NCI-H748 treated with DMSO at 0.1 percent for 48 hours (cell line): ENCODE measurements at regions not wholly inside any gene's neighbourhood (a gene's known extent, or its start where the extent isn't known, plus 50 kb on each side); places are given as distances from the start of the nearest gene placed in this dataset.
"Not testable (repeated sequence)": the region's sequence is repeated elsewhere in the genome, so short reads cannot be mapped to it uniquely, and the experiment has no call there.

ENCODE experiments used
- DNase-seq: peaks from one replicate; lab custom pipeline; 2025; lab: John Stamatoyannopoulos, UW

DNA sequence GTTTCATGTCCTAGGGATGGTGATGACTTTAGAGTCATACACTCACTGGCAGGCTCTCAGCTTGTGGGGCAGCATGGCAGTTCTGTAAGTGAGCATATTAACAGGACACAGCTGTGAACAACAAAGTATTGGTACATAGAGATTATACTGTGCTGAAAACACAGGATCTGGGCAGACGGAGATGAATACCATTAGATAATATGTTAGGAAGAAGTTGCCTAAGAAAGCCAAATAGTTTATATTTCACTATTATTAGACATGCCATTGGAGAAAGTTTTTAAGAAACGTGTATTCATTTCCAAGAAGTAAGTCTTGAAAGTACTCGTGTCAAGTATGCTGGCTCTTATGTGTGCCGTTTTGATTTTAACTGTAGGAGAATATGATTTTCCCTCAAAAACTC is 274.5 kb downstream of the INHBA start:
- DNase-seq = no peak

DNA sequence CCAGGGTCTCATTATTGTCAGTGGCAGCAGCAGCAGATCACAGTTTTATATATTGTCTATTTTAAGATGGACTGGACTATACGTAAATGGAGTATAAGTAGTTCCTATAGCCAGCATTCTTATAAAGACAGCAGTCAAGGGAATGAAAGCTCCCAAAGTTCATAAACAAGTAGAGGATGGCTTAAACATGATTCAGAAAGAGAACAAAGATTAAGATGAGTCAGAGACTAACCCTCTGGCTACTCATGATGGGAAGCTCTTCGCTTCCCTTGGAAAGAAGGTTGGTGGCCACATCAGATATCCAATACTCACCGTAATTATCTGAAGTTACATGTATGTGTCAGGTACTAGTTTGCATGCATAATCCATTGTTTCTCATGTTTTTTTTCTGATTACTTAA is 277.0 kb downstream of the INHBA start:
- DNase-seq = no peak

DNA sequence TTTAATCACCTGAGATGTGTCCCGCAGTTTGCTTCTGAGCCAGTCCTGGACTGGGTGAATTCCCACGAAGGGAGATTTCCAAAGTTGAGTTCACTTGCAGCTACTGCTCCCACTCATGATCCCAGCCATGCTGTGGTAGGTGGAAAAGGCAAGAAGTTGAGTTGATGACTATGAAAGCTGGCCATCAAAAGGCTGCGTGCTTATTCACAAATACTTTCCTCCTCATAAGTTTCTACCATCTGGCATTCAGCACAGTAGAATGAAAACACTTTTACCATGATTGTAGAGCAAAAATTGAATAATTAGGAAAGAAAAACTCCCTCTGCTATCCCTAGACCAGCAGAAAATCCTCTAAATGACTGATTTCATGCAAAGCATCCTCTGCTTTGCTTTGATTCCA is 281.8 kb downstream of the INHBA start:
- DNase-seq = no peak

DNA sequence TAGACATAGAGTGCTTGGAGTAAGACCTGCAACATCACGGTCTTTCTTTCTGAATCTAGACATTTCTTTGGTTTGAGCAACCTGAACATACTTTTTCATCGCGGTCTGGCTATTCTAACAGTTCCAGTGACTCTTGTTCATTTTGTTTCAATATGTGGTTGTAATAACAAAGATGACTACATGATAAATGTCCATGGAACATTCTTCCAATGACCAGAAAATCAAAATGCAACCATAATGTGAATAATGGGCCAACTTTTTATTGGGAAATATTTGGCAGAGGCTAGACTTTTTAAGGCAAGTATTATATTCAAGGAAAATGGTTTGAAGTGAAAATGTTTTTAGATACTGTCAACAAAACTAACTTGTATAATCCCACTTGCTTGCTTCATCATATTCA is 282.5 kb downstream of the INHBA start:
- no peak for DNase-seq

DNA sequence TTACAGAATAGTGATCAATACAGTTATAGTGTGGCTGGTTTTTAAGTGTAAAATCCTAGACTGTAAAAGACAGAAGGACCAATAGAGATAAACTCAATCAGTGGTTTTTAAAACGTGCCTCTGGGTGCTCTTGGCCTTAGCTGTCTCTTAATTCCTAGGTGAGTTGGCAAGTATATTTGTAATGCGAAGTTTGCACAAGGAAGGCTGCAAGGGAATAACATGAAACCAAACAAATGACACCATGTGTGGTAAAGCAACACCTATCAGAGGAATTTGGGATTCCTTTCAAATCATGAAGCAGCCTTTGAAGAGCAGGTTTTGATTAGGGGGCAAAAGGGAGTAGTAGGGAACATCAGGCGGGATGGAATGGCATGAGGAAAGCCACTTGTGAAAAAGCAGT is 284.6 kb downstream of the INHBA start:
- no peak for DNase-seq

DNA sequence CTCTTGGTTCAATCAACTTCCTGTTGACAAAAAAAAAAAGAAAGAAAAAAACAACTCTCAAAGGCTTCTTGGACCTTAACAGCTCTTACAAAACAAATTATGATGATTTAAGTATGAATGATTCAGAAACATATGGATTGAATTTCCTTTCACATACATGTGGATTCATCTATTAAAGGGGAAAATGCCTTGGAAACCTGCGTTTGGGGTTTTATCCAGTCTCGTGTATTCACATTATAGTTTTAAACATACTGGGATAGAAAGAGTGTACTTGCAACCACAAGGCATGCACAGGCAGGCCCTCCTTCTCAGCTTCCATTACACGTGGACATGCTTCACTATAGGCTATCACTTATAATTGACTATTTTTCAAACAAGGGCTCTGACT is 286.7 kb downstream of the INHBA start:
- DNase-seq = no peak

DNA sequence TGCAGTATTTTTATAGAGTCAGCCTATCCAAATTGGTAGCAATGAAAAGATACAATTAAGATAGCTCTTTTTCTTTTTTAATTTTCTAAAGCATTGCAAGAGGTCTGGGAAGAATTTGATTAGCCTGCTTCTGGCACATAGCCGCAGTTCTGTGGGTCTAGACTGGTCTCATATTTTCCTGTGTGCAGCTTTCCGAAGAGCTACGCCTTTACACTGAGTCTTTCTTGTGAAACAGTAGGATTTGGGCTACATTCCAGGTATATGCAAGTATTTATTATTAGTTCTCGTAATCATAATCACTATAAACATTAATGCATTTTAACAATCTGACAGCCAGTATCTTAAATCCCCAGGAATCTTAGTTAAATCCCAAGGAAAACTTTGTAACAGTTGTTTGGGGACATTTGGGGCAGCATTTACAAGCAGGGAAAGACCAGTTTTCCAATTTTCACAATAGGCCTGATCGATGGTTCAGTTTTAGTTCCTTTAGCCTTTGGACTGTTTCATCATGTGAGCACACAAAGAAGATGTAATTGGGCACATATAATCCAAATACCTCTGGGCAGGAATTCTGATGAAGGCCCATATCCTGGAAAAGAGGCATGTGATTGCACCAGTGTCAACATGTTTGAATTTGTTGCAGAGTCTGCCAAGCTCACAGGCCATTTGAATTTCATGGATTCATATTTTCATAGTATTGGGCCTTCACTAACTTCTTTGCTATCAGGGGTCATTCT is 287.3 kb downstream of the INHBA start:
- DNase-seq = no peak

DNA sequence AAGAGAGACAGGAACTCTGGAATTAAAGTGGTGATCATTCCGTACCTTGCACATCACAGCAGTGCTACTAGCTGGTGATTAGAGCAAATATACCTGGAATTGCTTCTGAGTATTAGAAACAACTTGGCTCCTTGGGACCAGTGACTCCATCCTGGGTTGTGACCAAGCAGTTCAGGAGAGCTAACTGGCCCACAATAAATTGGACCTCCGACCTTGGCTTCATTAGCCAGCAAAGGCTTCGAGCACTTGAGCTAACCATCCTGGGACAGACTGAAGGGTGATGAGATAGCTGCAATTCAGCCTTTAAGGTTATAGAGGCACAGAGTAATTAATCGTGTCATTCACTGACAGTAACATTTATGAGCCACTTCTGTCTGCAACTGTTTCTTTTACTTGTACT is 287.8 kb downstream of the INHBA start:
- DNase-seq = no peak

DNA sequence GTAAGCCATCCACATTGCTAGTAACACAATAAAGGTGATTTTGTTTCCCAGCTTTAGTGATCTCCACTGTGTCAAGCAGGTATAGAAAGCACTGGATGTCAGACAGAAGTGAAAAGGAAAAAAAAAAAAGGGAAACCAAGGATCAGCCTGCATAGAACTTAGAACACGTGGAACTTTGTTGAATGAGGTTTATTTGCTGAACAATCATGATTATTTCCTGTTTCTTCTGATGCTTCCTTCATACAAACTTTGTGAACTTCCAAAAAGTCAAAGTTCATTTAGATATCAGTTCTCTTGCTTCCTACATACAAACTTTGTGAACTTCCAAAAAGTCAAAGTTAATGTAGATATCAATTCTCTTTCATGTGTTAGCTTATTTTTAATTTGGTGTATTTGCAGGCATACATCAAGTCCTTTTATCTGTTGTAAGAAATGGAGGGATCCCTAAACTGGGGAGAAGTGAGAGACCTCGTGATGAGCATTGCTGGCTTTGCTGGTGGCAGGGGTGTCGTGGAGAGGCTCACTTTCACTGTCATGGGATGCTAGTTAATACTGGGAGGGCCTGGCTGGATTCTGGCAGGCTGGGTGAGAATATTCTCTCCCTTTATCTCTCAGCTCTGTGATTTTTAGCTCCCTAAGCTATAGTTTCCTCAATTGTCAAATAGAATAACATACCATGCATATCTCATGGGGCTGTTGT is 298.4 kb downstream of the INHBA start:
- DNase-seq = no peak

DNA sequence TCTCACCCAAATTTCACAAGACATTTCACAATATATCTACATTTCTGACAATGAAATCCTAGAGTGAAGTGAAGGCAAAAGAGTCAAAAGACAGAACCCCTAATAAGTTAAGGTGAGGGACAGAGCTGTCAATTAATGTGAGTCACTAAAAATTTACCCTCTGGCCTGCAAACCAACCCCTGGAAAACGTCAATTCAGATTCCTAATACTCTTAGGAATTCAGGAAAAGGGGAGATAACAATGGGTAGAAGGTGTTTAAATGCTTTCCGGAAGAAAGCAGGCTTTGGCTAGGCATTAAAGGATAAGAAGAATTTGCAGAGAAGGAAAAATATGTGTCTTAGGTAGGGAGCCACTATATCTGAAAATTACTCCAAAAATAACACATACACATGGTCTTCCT is 299.6 kb downstream of the INHBA start:
- DNase-seq = no peak

DNA sequence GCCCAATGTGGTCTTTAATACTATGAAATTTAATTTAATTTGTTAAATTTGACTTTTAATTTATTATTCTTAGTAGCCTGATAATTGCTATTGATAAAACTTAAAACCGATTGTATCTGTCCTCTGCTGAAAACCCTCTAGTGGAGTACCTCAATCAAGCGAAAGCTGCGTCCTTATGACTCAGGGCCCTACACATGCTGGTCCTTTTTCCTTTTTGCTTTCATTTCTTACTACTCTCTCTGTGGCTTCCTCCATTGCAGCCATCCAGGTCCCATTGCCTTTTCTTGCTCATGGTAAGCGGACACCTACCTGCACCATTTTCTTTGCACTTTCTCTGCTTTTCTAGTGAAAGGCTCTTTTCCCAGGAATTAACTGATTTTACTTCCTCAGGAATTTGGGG is 301.1 kb downstream of the INHBA start:
- no peak for DNase-seq

DNA sequence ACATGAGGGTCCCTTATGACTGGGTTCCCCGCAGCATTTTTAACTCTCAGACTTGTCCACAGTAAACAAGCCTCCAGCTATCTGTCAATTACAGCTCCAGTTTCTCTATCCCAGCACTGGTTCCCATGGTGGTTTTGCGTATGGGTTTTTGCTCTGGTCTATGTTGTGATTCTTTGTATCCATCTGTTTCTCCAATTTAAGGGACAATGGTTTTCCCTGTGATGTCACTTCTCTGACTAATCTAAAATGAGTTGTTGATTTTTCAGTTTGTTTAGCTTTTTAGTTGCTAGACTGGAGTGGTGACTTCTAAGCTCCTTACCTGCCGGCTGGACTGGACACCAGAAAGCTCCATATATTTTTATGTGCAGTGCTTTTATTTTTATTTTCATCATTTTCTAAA is 303.7 kb downstream of the INHBA start:
- no peak for DNase-seq

DNA sequence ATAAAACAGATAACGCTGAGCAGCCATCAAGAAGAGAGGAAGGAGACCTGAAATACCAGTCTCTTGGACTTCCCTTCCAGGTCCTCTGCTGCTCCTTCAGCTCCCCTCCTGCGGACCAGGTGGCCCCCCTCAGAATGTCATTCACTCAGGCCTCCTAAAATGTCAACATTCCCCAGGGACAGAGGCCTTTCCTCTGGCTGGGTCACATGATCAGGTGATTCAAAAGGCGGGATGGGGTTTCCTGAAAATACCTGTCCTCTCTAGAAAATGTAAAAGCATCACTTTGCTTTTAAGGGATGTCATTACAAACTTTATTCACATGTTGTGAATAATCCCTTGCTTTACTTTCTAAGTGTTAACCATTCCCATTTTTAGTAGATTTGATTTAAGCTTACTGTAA is 311.1 kb downstream of the INHBA start:
- DNase-seq = no peak

DNA sequence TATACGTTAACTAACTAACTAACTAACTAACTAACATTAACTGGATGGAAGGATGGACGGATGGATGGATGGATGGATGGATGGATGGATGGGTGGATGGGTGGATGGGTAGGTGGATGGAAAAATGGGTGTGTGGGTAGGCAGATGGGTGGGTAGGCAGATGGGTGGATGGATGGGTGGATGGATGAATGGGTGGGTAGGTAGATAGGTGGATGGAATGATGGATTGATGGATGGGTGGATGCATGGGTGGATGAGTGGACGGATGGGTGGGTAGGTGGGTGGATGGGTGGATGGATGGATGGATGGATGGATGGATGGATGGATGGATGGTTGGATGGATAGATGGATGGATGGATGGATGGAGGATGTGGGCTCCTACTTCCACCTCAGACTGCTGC is 314.0 kb downstream of the INHBA start:
- not testable (repeated sequence) for DNase-seq

DNA sequence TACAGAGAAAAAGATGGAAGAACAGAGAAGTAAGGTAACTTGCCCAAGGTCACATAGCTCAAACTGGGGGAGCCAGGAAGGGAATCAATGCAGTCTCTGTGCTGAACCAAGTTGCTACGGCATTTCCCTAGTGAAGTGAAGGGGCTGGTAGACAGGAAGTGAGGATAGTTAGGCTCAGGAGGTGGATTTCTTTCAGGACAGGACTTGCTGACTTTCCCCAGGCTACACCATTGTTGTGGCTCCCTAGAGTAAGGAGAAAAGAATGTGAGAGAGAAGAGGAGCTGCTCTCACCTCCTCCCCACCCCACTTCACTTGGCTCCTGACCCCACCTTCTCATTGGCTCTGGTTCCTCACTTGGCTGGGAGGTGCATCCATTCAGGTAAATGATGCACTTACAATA is 316.9 kb downstream of the INHBA start:
- no peak for DNase-seq

DNA sequence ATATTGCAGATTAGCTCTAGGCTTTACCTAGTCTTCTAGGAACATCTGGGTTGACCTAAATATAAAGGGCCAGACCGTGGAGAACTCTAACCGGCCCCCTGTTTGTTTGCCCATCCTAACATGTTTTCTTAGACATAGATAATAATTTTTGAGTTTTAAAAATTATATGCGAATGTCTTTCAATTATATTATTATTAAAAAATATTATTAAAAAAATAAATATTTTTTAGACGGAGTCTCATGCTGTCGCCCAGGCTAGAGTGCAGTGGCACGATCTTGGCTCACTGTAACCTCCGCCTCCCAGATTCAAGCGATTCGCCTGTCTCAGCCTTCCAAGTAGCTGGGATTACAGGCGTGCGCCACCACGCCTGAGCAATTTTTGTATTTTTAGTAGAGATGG is 318.5 kb downstream of the INHBA start:
- no peak for DNase-seq

DNA sequence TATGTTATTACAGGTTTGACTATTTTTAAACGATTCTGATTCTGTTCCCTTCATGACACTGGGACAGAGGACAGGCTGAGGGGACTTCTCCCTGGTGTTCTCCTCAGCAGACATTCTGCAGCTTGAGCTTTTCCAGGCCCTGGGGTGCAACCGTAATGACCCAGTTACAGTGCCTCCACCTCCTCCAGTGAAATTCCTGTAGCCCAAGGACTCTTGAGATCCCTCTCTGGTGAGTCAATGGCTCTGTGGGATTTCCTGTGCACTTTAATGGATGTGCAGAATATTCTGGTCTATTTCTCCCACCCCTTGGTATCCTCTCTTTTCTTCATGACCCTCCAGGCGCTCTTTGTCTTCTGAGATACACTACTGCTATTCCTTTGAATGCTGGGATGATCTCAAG is 319.3 kb downstream of the INHBA start:
- no peak for DNase-seq

DNA sequence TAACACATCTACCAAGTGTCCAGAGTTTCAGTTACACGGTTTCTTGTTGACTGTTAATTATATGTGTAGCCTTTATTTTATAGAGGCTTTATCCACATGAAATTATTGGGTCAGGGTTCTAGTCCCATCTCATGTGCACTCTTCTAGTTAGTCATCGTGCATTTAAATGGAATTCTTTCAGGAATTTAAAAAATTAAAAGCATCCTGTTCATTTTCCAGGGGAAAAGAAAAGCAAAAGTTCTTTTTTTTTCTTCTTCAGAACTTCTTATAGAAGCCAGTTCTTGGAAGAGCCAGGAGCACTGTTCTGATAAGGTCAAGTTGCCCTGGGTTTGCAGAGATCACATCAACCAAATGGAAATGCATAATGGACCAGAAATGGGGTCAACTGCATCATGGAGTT is 324.7 kb downstream of the INHBA start:
- no peak for DNase-seq

DNA sequence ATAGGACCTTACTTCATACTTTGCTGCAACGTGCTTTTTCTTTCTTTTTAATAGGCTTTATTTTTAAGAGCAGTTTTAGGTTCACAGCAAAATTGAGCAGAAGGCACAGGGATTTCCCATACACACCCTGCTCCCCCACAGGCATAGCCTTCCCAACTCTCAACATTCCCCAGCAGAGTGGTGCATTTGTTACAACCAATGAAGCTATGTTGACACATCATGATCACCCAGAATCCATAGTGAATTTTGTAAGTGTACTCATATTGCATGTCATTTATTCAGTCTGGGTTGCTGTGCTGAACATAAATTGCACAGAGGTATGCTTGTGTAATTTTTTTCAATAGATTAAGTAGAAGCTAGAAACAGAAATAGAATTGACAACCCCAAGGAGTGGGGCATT is 327.3 kb downstream of the INHBA start:
- no peak for DNase-seq

DNA sequence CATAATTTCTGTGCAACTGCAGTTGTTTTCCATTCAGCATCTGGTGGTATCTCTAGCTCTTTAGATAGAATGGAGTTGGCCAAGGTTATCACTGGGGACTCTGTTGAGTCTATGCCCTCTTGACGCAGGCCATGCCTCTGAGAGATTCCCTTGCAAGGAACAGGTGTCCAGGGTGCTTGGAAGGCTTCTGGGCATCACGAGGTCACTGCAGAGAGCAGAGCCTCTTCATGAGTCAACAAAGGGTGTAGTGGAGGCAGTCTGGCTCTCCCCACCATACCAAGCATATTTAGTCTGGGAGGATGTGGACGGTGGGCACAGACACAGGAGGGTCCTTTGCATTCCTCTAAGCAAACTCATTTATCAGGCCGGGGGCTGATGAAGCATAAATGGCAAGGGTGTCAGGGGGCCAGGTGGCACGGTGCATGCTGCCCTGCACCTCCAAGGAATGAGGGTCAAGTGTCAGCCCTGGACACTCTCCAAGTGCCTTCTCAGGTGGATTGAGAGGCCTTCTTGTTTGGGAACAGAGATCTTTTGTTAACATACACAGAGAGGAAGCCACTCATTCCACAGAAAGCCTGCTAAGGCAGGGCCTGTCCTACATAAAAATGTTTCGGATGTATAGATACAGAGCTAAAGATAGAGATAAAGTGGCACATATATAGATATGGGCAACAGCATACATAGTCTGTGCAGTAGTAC is 328.6 kb downstream of the INHBA start:
- no peak for DNase-seq

DNA sequence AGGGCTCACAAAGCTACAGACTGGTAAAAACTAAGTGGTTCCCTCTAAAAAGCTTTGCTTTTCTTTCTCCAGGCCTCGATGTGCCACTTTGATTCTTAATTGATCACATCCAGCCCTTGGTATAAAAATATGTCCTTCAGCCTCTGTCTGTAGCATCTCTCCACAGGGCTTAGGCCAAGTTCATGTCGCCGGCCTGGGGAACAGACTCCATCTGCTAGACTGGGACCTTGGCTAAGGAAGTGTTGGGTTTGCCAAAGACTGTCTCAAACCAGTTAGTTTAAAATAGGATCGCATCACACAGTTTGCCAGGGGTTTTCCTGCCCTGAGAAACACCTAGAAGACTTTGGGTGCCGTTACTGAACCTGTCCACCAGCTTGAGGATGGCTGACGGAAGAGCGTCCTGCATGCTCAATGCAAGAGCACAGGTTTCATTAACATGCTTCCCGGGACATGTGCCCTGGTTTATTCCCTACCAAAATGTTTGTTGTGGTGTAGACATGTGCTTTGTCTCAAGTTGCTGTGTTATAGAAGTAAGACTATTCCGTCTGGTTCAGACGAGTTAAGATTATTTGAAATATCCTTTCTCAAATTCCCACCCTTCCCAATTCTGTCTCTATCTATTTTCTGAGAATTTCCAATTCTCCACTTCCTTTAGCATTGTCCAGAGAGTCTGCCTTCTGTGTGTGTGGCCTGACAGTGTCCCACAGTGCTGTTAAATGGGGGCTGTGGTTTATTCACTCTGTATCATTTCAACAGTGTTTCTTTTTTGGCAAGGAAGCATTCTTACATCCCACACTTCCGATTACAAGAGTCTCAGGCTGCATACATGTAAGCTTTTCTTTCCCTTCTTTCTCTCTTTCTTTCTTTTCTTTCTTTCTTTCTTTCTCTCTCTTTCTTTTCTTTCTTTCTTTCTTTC is 334.7 kb downstream of the INHBA start:
- DNase-seq = no peak

DNA sequence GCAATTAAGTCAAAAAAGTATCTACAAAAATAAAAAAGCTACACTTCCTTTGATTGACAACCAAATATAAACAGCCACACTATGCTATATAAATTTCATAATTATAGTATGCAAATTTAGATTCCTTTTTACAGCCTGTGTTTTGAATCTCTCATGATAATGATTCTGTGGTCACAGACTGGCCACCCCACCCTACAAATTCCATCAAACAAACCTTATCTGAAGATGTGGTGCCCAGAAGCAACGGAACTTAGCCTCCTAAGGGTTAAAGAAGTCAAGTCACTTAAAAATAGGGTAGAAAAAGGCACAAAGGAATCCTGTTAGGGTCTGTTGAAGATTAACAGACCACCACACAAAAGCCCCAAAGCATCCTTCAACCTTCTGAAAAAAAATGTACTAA is 351.8 kb downstream of the INHBA start:
- no peak for DNase-seq
